Thyroid gland (tissue), 4 donors: ENCODE measurements at regions not wholly inside any gene's neighbourhood (a gene's known extent, or its start where the extent isn't known, plus 50 kb on each side); places are given as distances from the start of the nearest gene placed in this dataset.

Experiments used
- CTCF ChIP-seq, 6 experiments: fragments of 200-600 bp in 3 of 6; fragments of 450-650 bp in 3 of 6; sonication (generic) in 3 of 6; IDR thresholded peaks; one replicate each; pipeline ENCODE4 v1.5.1; 2016 to 2019; ENCODE audit warnings: antibody characterized with exemption in 6 of 6, mild to moderate bottlenecking in 2 of 6, inconsistent platforms in 1 of 6, moderate library complexity in 1 of 6
- POLR2A ChIP-seq, 2 donors: fragments of 450-650 bp; IDR thresholded peaks; one replicate each; pipeline ENCODE4 v1.6.1; 2017; ENCODE audit warnings: antibody characterized with exemption in 2 of 2, mild to moderate bottlenecking in 2 of 2, moderate library complexity in 1 of 2

- TF ChIP-seq CTCF (IDR thresholded peaks at IDR 0.05) (no peak), POLR2A (IDR thresholded peaks at IDR 0.05) (no peak)
Measured at GRCh38 chr16:72389791-72390190, 217.8 kb upstream of the PMFBP1 start.
